ENCODE measurements at regions not wholly inside any gene's neighbourhood (a gene's known extent, or its start where the extent isn't known, plus 50 kb on each side); places are given as distances from the start of the nearest gene placed in this dataset.

DNA sequence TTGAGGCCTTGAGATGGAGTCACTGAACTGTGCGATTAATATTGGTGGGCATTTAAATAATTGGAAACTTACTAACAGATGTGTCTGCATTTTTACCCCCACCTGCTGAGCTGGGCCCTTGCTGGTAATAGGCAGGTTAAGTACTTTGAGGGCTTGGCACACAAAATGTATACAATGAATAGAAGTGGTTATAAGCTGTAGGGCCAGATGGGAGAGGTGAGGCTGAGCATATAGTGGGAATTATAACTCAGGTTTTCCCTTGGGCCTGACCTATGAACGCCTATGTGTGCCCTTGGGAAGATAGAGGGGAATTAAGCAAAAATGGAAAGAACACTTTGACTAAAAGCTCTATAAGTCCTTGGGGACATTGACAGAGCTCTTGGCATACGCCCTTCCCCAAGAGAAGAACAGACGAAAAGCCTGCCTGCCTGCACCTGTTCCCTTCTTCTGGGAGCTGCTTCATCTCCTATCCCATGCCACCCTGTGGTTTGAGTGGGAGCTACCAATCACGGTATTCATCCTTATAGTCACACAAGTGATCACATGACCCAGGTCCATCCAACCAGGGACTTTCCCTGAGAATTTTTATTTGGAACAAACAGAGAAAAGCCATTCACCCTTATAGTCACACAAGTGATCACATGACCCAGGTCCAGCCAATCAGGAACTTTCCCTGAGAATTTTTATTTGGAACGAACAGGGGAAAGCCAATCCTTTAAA is 260.7 kb upstream of the CSF3R start:
- no peaks in the 10 kb centered on the region for H3K9me3 Mint-ChIP-seq
- H3K4me3 Mint-ChIP-seq: no peak overlapping the region
- H3K27me3 Mint-ChIP-seq (ENCODE audit: low read depth in 3 of 3): peaks cover 0 to 7% (median 5%) of the 10 kb centered on the region in 3 donors
- no peaks in the 10 kb centered on the region for H3K4me1 Mint-ChIP-seq
- no peak overlapping the region for H3K27ac Mint-ChIP-seq
- DNase-seq: no peak
- no peaks in the 10 kb centered on the region for H3K36me3 Mint-ChIP-seq

DNA sequence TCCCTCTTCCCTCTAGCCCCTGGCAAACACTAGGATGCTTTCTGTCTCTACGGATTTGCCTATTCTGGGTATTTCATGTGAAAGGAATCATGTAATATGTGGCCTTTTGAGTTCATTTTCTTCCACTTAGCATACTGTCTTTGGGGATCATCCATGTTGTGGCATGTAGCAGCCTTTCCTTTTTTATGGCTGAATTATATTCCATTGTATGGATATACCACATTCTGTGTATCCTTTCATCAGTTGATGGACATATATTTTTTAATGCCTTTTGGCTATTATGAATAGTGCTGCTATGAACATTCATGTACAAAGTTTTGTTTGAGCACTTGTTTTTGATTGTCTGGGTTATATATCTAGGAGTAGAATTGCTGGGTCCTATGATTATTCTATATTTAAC is 258.4 kb upstream of the CSF3R start:
- H3K4me3 Mint-ChIP-seq: no peak overlapping the region
- no peak for DNase-seq
- no peak overlapping the region for H3K27ac Mint-ChIP-seq
- no peaks in the 10 kb centered on the region for H3K36me3 Mint-ChIP-seq
- H3K9me3 Mint-ChIP-seq: no peaks in the 10 kb centered on the region
- H3K4me1 Mint-ChIP-seq: no peaks in the 10 kb centered on the region
- peaks cover 5 to 12% (median 5%) of the 10 kb centered on the region in 3 donors for H3K27me3 Mint-ChIP-seq (ENCODE audit: low read depth in 3 of 3)

DNA sequence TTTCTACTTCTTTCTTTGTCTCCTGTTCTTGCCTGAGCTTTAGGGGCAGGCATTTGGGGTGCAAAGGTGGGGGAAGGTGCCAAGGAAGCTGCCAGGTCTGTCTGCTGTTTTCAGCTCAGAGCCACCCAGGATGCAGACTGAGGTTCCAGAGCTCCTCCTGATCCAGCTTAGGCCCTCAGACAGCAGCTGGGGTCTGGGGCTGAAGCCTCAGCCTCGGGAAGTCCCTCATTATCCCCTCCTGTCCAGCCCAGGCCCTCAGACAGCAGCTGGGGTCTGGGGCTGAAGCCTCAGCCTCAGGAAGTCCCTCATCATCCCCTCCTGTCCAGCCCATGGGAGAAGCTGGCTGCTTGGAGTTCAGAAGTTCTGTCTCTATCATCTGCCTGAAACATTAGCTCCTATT is 257.7 kb upstream of the CSF3R start:
- no peak overlapping the region for H3K4me3 Mint-ChIP-seq
- DNase-seq: no peak
- no peaks in the 10 kb centered on the region for H3K9me3 Mint-ChIP-seq
- H3K36me3 Mint-ChIP-seq: no peaks in the 10 kb centered on the region
- H3K4me1 Mint-ChIP-seq: no peaks in the 10 kb centered on the region
- no peak overlapping the region for H3K27ac Mint-ChIP-seq
- H3K27me3 Mint-ChIP-seq (ENCODE audit: low read depth in 3 of 3): peaks cover 5 to 17% (median 5%) of the 10 kb centered on the region in 3 donors

DNA sequence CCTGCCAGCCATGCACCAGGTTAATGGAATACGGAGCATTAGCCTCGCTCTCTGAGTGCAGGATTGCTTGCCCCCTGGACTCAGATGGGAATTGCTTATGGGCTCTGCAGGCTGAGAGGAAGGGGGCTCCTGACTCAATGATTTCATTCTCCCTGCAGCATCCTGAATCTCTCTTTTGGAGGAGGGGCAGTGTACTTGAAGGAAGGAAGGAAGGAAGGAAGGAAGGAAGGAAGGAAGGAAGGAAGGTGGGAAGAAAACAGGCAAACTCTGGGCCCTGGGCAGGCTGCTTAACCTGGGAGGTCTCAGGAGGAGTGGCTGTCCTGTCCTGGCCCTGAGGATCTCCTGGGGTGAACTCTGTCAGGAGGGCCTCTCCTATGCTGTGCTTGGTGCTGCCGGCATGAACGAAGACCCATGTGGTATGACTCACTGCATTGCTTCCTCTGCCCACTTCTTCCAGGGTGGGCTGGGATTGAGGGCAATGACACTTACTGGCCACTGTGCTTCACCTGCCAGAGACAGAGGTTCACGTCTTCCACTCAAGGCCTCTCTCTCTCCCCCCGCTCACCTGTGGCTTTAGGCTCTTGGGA is 257.1 kb upstream of the CSF3R start:
- Mint-ChIP-seq H3K36me3 (no peaks in the 10 kb centered on the region), H3K27ac (no peak overlapping the region), H3K4me1 (no peaks in the 10 kb centered on the region), H3K9me3 (no peaks in the 10 kb centered on the region), H3K4me3 (no peak overlapping the region), H3K27me3 (ENCODE audit: low read depth in 3 of 3) (peaks cover 3 to 17% (median 5%) of the 10 kb centered on the region in 3 donors)
- no peak for DNase-seq

DNA sequence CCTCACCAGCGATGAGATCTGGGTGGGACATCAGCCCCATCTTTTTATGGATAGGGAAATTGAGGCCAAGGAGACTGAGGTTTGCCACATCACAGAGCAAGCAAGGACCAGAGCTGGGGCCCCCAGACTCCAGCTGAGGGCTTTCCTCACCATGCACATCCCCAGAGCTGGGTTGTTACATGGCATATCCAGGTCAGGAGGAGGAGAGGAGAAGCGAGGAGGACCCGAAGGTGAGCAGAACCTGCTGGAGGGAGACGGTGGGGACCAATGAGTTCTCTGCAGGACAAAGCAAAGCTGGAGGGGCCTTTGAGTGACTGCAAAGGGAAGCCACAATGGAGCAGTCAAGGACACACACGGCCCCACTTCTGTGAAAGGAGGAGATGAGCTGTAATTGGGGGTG is 255.5 kb upstream of the CSF3R start:
- Mint-ChIP-seq H3K4me3 (no peak overlapping the region), H3K27me3 (ENCODE audit: low read depth in 3 of 3) (peaks cover 5 to 20% (median 5%) of the 10 kb centered on the region in 3 donors), H3K36me3 (no peaks in the 10 kb centered on the region), H3K9me3 (no peaks in the 10 kb centered on the region), H3K27ac (no peak overlapping the region), H3K4me1 (no peaks in the 10 kb centered on the region)
- no peak for DNase-seq

DNA sequence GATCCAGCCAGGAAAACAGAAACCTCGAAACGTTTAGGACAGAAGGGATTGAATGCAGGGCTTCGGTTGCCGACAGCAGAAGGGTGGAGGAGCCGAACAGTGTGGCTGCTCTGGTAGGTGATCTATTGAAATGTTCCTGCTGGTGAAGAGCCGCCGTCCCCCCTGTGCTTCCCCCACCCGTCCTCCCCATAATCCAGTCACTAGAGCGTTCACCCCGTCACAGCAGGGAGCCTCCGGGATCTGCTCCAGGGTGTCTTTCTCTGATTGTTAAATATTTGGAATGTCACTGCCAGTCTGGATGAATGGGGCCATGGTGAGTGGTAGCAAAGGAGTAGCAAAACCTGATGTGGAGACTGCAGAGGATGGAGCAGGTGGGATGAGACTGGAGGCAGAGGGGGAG is 255.1 kb upstream of the CSF3R start:
- Mint-ChIP-seq H3K9me3 (no peaks in the 10 kb centered on the region), H3K36me3 (no peaks in the 10 kb centered on the region), H3K27ac (no peak overlapping the region), H3K4me1 (no peaks in the 10 kb centered on the region), H3K4me3 (no peak overlapping the region), H3K27me3 (ENCODE audit: low read depth in 3 of 3) (peaks cover 5 to 18% (median 5%) of the 10 kb centered on the region in 3 donors)
- no peak for DNase-seq

DNA sequence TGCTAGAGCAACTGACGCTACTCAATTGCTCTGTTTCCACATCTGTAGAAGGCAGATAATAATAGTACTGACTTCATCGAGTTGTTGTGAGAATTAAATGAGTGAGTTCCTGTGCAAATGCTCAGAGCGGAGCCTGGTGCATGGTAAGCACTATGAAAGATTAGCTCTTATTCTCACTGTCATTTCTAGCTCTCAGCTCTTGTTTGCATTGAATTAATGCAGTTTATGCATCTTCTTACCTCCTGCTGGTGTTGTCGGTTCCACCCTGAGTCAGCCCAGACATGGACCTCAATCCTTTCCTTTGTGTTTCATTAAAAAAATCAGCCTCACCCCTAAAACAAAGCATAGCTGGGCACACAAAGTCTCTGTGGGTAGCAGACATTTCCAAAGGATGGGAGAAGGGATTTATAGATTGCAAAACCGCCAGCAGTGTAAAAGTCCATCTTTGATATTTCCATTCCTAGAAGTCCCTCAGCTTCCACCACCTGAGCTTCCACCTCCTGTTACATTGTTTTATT is 254.4 kb upstream of the CSF3R start:
- no peak overlapping the region for H3K27ac Mint-ChIP-seq
- H3K36me3 Mint-ChIP-seq: no peaks in the 10 kb centered on the region
- peaks cover 5 to 17% (median 5%) of the 10 kb centered on the region in 3 donors for H3K27me3 Mint-ChIP-seq (ENCODE audit: low read depth in 3 of 3)
- H3K9me3 Mint-ChIP-seq: no peaks in the 10 kb centered on the region
- H3K4me3 Mint-ChIP-seq: no peak overlapping the region
- H3K4me1 Mint-ChIP-seq: no peaks in the 10 kb centered on the region
- DNase-seq: no peak

DNA sequence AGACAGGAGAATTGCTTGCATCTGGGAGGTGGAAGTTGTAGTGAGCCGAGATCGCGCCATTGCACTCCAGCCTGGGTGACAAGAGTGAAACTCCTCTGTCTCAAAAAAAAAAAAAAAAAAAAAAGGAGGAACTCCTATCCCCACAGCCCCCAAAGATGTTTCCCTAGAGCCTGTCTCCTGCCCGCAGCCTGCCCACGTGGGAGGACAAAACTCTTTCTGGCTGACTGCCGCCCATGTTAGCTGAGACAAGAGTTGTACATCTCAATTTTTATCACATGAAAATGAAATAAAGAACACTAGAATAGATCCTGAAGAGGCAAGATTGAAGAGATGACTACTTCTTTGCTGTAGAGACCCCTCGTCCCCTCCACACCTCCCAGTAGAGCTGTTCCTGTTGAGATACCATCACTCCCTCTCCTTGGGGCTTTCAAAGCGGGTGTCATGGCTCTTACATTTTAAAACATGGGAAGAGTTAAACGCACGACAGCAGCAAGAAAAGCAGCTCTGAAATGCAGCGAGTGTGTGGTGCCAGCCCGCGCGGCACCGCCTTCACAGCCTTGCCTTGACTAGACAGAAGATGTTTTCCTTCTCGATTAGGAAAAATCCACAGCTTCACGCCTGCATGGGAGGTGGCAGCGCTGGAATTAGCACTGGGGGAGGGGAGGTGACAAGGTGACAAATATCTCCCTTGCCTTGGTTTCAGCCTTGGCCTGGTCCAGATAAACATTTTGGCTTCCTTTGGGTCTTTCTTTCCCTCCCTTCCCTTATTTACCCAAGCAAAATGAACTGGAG is 253.4 kb upstream of the CSF3R start:
- peaks cover 5 to 17% (median 8%) of the 10 kb centered on the region in 3 donors for H3K27me3 Mint-ChIP-seq (ENCODE audit: low read depth in 3 of 3)
- H3K4me1 Mint-ChIP-seq: no peaks in the 10 kb centered on the region
- H3K9me3 Mint-ChIP-seq: no peaks in the 10 kb centered on the region
- no peaks in the 10 kb centered on the region for H3K36me3 Mint-ChIP-seq
- no peak for DNase-seq
- H3K27ac Mint-ChIP-seq: no peak overlapping the region
- H3K4me3 Mint-ChIP-seq: no peak overlapping the region

DNA sequence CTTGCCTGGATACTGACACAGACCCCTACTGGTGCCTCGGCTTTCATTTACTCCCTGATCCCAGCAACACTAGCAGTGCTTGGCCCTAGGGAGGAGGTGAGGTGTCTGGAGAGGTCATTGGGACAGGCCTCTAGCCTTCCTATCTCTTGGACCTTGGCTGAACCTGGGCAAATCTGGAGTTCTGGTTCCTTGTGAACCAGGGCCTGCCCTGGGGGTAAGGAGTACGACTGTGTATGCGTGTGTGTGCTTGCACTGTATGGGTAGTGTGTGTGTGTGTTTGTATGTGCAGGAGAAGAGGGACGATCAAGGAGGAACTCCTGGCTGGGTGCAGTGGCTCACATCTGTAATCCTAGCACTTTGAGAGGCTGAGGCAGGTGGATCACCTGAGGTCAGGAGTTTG is 252.7 kb upstream of the CSF3R start:
- no peak overlapping the region for H3K4me3 Mint-ChIP-seq
- no peaks in the 10 kb centered on the region for H3K9me3 Mint-ChIP-seq
- peaks cover 6 to 17% (median 7%) of the 10 kb centered on the region in 3 donors for H3K27me3 Mint-ChIP-seq (ENCODE audit: low read depth in 3 of 3)
- H3K36me3 Mint-ChIP-seq: no peaks in the 10 kb centered on the region
- no peak for DNase-seq
- no peaks in the 10 kb centered on the region for H3K4me1 Mint-ChIP-seq
- no peak overlapping the region for H3K27ac Mint-ChIP-seq

DNA sequence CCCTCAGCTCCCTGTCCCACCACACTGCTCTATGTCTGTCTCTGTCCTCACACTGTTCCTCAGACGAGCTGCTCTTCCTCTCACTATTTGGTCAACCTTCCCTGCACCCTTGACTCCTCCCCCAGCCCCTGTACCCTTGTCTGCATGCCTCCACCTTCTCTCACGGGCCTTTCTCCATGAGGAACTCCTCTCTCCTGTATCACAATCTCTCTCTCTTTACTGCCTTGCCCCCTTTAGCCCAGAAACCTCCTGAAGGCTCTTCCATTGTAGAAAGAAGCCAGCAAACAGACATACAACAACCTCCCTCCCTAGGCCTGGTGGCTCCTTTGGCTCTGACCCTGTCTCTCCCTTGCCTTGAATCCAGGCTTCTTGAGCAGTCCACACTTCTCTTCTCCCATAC is 251.6 kb upstream of the CSF3R start:
- Mint-ChIP-seq H3K36me3 (no peaks in the 10 kb centered on the region), H3K4me1 (no peaks in the 10 kb centered on the region), H3K27me3 (ENCODE audit: low read depth in 3 of 3) (peaks cover 7 to 15% (median 7%) of the 10 kb centered on the region in 3 donors), H3K4me3 (no peak overlapping the region), H3K27ac (no peak overlapping the region), H3K9me3 (no peaks in the 10 kb centered on the region)
- no peak for DNase-seq

DNA sequence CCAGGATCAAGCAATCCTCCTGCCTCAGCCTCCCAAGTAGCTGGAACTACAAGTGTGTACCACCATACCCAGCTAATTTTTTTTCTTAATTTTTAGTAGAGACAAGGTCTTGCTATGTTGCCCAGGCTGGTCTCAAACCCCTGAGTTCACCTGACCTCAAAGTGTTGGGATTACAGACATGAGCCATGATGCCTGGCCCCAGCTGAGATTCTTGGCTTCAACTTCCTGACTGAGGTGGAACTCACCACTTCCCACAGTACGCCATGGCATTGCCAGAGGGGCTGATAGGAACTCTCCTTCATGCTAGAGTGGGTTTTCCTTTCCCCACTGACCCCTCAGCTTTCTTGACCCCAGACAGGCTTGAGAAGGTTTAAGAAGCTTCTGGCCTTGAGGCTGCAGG is 251.0 kb upstream of the CSF3R start:
- H3K4me3 Mint-ChIP-seq: no peak overlapping the region
- no peak for DNase-seq
- no peaks in the 10 kb centered on the region for H3K9me3 Mint-ChIP-seq
- H3K27ac Mint-ChIP-seq: no peak overlapping the region
- H3K4me1 Mint-ChIP-seq: no peaks in the 10 kb centered on the region
- H3K27me3 Mint-ChIP-seq (ENCODE audit: low read depth in 3 of 3): peaks cover 7 to 15% (median 8%) of the 10 kb centered on the region in 3 donors
- no peaks in the 10 kb centered on the region for H3K36me3 Mint-ChIP-seq

DNA sequence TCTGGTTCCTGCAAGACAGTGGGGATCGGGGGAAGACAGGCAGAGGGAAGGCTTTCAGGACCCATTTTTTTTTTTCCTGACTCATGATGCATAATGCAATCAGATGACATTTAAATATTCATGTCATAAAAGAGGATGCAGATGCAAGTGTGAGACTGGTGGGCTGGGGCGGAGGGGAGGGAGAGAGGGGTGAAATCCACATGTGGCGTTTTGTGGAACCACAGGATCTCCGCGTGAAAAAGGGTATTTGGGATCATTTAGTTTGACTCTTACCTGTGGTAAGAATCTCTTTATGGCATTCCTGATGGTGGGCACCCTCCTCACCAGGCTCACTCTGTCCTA is 249.3 kb upstream of the CSF3R start:
- no peaks in the 10 kb centered on the region for H3K9me3 Mint-ChIP-seq
- H3K36me3 Mint-ChIP-seq: no peaks in the 10 kb centered on the region
- no peak for DNase-seq
- H3K27me3 Mint-ChIP-seq (ENCODE audit: low read depth in 3 of 3): peaks cover 5 to 11% (median 8%) of the 10 kb centered on the region in 3 donors
- H3K27ac Mint-ChIP-seq: no peak overlapping the region
- H3K4me3 Mint-ChIP-seq: no peak overlapping the region
- H3K4me1 Mint-ChIP-seq: no peaks in the 10 kb centered on the region

DNA sequence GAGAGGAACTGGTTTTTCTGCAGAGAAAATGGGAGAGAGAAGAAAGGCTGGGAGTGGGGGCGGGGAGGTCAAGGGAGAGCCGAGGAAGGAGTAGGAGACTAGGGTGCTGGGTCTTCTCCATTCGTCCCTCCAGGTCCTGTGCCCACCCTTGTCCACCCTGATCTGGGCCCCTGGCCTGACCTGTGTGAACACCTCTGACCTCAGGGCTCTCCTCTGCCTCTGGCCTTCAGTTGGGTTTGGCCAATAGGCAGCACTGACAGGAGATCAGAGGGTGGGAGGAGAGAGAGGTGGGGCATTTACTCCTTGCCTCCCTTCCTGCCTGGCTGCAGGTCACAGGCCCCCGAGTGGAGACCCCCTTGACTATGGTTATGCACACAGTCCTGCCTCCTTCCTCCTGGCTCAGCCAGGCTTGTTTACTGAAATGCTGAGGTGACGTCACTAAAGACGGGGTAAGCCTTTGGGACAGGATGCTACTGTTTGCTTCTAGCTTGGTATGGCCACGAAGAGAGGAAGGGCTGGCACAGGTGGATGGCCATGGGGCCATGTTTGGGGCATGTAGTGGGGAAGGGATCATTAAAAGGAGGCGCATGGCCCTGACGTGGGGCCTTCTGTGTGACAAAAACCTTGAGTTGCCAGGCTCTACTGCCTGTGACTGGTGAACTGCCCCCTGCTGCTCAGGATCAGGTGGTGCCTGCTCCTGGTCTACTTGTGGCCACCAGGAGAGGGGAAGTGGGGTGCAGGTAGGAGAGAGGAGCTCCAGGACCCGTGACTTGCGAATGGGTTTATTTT is 248.7 kb upstream of the CSF3R start:
- Mint-ChIP-seq H3K36me3 (no peaks in the 10 kb centered on the region), H3K4me1 (no peaks in the 10 kb centered on the region), H3K9me3 (no peaks in the 10 kb centered on the region), H3K4me3 (no peak overlapping the region), H3K27ac (no peak overlapping the region), H3K27me3 (ENCODE audit: low read depth in 3 of 3) (peaks cover 2 to 11% (median 8%) of the 10 kb centered on the region in 3 donors)
- no peak for DNase-seq

DNA sequence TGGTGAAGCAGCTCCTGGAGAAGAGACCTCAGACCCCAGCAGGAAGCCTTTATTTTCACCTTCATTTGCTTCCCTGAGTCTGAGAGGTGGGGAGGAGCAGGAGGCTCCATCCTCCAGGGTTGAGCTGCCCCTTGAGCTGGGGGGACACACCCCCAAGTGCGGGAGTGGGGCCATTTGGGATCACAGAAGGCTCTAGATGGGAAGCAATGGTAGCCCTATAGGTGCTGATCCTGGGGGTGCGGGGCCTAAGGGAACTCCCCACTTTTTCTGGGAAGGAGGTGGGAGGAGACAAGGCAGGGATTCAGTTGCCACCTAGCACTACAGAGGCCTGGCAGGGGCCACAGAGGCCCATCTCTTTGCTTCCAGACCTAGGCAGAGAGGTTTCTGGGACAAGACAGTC is 247.9 kb upstream of the CSF3R start:
- H3K9me3 Mint-ChIP-seq: no peaks in the 10 kb centered on the region
- no peaks in the 10 kb centered on the region for H3K4me1 Mint-ChIP-seq
- no peak overlapping the region for H3K4me3 Mint-ChIP-seq
- no peak overlapping the region for H3K27ac Mint-ChIP-seq
- peaks cover 2 to 8% (median 7%) of the 10 kb centered on the region in 3 donors for H3K27me3 Mint-ChIP-seq (ENCODE audit: low read depth in 3 of 3)
- no peak for DNase-seq
- no peaks in the 10 kb centered on the region for H3K36me3 Mint-ChIP-seq
